Muscle layer of duodenum (tissue), 2 donors: ENCODE measurements at regions not wholly inside any gene's neighbourhood (a gene's known extent, or its start where the extent isn't known, plus 50 kb on each side); places are given as distances from the start of the nearest gene placed in this dataset.

Experiments used
- H3K27ac ChIP-seq: one replicate; pipeline ENCODE4 v1.7.0; 2013; ENCODE audit warnings: mild to moderate bottlenecking, low read length
- H3K27me3 ChIP-seq: one replicate; pipeline ENCODE4 v1.7.0; 2013; ENCODE audit warnings: low read depth, mild to moderate bottlenecking, control low read depth, low read length
- H3K36me3 ChIP-seq, 2 donors: one replicate each; pipeline ENCODE4 v1.7.0; 2013; ENCODE audit warnings: low read length in 2 of 2, control low read depth in 1 of 2, mild to moderate bottlenecking in 1 of 2; ENCODE audit not compliant: insufficient read depth in 2 of 2, control insufficient read depth in 1 of 2
- H3K4me1 ChIP-seq, 2 donors: one replicate each; pipeline ENCODE4 v1.7.0; 2013; ENCODE audit warnings: low read length in 2 of 2, mild to moderate bottlenecking in 2 of 2, control low read depth in 1 of 2, moderate library complexity in 1 of 2; ENCODE audit not compliant: insufficient read depth in 2 of 2, control insufficient read depth in 1 of 2
- H3K4me3 ChIP-seq, 2 donors: one replicate each; pipeline ENCODE4 v1.7.0; 2013; ENCODE audit warnings: low read length in 2 of 2, low read depth in 1 of 2, mild to moderate bottlenecking in 1 of 2
- H3K9me3 ChIP-seq, 2 donors: one replicate each; pipeline ENCODE4 v1.7.0; 2013; ENCODE audit warnings: low read length in 2 of 2, control low read depth in 1 of 2, mild to moderate bottlenecking in 1 of 2; ENCODE audit not compliant: control insufficient read depth in 1 of 2
- donor health status: healthy.

DNA sequence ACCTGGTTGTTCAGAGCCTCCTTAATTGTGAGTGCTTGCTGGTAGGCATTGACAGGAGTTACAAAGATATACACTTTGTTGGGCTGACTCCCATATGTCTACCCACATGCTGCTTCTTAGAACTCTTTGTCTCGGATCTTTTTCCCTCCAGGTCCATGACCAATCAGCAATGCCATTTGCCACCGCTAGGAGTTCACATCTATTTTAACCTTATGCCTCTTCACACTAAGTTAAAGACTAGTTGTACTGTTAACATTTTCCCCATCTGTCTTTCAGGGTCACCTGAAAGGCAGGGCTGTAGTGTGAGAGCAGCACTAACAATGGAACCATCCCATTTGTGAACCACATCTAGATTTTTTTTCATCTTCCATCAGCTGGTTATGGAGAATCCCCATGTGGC is 226.7 kb upstream of the NPY start:
- H3K36me3 ChIP-seq = no peaks in the 10 kb centered on the region
- H3K27ac ChIP-seq = no peak overlapping the region
- no peaks in the 10 kb centered on the region for H3K4me1 ChIP-seq
- H3K9me3 ChIP-seq = no peaks in the 10 kb centered on the region
- no peak overlapping the region for H3K4me3 ChIP-seq
- H3K27me3 ChIP-seq = no peaks in the 10 kb centered on the region

DNA sequence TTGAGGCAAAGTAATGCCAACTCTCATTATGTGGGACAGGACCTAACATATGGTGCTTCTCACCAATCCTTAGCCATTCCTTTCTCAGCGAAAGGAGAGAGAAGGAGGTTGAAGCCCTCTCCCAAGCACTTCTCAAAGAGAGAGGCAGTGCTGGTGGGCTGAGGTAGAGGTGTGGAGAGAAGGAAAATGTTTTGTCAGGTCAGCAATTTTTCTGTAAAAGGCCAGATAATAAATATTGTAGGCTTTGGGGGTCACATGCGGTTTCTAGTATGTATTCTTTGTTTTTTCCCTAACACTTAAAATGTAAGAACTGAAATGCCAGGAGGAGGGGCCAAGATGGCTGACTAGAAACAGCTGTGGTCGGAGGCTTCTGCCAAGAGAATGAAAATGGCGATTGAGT is 225.0 kb upstream of the NPY start:
- Histone ChIP-seq H3K27ac (no peak overlapping the region), H3K27me3 (no peaks in the 10 kb centered on the region), H3K9me3 (no peaks in the 10 kb centered on the region), H3K4me1 (no peaks in the 10 kb centered on the region), H3K4me3 (no peak overlapping the region), H3K36me3 (no peaks in the 10 kb centered on the region)

DNA sequence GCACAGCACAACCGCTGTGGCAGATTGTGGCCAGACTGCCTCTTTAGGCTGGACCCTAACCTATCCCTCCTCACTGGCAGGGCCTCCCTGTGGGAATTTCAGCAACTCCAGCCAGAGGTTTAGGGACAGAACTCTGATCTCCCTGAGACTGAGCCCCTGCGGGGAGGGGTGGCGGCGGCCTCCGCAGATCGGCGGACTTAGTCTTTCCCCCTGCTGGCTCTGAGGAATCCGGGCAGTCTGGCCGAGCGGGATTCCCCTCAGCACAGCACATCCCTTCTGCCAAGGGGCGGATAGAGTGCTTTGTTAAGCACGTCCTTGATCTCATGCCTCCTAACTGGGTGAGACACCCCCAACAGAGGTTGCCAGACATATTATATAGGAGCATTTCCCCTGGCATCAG is 224.2 kb upstream of the NPY start:
- H3K4me1 ChIP-seq = no peaks in the 10 kb centered on the region
- no peaks in the 10 kb centered on the region for H3K36me3 ChIP-seq
- H3K4me3 ChIP-seq = no peak overlapping the region
- H3K27me3 ChIP-seq = no peaks in the 10 kb centered on the region
- H3K9me3 ChIP-seq = no peaks in the 10 kb centered on the region
- H3K27ac ChIP-seq = no peak overlapping the region

DNA sequence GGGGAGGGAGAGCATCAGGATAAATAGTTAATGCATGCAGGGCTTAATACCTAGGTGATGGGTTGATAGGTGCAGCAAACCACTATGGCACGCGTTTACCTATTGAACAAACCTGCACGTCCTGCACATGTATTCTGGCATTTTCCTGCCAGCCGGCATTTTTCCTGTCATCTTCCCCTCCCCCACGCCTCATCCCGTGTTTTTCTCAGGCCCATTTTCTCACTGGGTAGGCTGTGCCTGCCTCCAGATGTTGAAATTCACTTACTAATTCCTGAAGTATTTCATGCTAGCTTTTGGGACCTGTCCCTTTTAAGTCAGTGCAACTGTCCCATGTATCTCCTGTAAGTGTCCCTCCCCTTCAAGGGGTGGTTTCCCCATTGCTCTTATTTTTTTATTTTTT is 220.3 kb upstream of the NPY start:
- Histone ChIP-seq H3K4me3 (no peak overlapping the region), H3K27ac (no peak overlapping the region), H3K9me3 (peaks cover 0 to 3% of the 10 kb centered on the region in 2 donors), H3K36me3 (no peaks in the 10 kb centered on the region), H3K27me3 (no peaks in the 10 kb centered on the region), H3K4me1 (no peaks in the 10 kb centered on the region)

DNA sequence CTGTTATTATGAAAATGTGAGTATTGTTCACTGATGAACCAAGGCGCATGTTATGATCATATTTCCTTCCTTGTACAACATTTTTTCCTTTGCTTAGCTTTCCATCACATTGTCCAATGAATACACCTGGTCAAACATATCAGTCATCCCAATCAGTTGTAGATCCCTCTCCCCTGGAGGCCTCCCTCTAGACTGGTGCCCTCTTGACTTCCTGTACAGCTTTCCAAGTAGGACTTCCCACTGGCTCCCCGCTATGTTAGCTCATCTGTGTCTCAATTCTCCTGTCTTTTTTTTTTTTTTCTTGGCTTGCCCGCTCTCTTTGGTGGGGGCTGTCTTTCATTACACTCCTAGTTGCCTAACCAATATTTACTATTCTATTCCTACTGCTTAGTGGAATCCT is 214.2 kb upstream of the NPY start:
- Histone ChIP-seq H3K4me1 (no peaks in the 10 kb centered on the region), H3K9me3 (peaks cover 0 to 3% of the 10 kb centered on the region in 2 donors), H3K27ac (no peak overlapping the region), H3K27me3 (no peaks in the 10 kb centered on the region), H3K36me3 (no peaks in the 10 kb centered on the region), H3K4me3 (no peak overlapping the region)

DNA sequence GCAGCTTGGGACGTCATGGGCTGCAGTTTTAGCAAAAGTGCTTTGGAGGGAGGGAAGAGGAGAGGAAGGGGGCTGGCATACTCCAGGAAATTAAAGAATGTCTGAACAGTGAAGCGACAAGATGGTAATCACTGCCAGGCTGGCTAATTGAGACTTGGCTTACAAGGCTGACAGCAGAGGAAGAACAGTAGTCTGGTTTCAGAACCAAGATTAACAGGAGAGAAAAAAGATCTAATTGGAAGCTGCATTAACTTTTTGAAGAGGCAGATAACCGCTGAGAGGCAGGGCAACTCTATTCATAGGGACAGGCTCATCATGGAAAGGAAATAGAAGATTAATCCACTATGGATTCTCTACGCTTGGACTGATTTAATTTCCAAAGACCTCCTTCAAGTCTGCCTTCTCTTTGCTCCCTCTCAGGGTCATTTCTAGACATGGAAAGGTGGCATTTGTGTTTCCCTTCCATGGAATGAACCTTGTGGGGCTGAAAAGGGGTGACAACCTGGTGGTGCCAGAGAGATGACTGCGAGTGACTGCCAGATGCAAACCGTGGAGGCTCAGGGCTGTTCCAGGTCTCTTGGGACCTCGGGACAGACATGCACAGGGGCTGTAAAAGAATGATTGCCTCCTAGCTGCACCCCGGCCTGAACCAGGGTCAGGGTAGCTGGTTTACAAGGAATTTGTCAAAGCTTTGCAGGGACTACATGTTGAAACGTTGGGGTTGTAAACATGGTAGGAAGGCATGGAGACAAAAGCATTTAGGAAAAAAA is 210.2 kb upstream of the NPY start:
- no peaks in the 10 kb centered on the region for H3K4me1 ChIP-seq
- no peaks in the 10 kb centered on the region for H3K36me3 ChIP-seq
- H3K27me3 ChIP-seq = no peaks in the 10 kb centered on the region
- H3K27ac ChIP-seq = no peak overlapping the region
- no peaks in the 10 kb centered on the region for H3K9me3 ChIP-seq
- no peak overlapping the region for H3K4me3 ChIP-seq

DNA sequence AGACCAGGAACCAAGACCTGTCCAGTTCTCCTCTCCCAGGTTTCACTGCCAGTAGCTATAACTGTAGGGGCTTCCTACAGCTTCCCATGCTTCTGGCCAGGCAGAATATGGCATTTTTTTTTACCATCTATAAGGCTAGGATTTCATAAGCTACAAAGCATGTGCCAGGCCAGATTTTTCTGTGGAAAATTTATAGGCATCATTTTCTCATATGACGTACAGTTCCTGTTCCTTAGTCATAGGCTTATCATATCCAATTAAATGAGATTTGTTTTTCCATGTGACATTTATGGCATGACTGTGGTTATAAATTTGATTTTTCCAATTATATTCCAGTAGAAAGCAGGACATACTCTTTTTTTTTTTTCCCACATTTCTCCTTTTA is 208.6 kb upstream of the NPY start:
- Histone ChIP-seq H3K9me3 (no peaks in the 10 kb centered on the region), H3K4me3 (no peak overlapping the region), H3K36me3 (no peaks in the 10 kb centered on the region), H3K27ac (peak overlapping the region; percentile 70), H3K27me3 (no peaks in the 10 kb centered on the region), H3K4me1 (no peaks in the 10 kb centered on the region)

DNA sequence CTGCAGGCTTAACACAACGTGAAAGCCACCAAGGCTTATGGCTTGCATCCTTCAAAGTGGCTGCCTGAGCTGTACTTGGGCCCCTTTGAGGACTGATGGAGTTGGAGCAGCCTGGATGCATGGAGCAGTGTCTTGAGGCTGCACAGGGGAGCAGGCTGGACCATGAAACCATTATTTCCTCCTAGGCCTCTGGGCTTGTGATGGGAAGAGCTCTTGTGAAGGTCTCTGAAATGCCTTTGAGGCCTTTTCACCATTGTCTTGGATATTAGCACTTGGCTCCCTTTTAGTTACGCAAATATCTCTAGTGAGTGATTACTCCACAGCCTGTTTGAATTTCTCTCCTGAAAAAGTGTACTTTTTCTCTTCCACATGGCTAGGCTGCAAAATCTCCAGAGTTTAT is 201.2 kb upstream of the NPY start:
- no peaks in the 10 kb centered on the region for H3K27me3 ChIP-seq
- H3K4me1 ChIP-seq = no peaks in the 10 kb centered on the region
- H3K36me3 ChIP-seq = no peaks in the 10 kb centered on the region
- peaks cover 0 to 21% of the 10 kb centered on the region in 2 donors for H3K9me3 ChIP-seq
- H3K4me3 ChIP-seq = peak overlapping the region in 1 of 2 donors; percentile 35
- H3K27ac ChIP-seq = no peak overlapping the region

DNA sequence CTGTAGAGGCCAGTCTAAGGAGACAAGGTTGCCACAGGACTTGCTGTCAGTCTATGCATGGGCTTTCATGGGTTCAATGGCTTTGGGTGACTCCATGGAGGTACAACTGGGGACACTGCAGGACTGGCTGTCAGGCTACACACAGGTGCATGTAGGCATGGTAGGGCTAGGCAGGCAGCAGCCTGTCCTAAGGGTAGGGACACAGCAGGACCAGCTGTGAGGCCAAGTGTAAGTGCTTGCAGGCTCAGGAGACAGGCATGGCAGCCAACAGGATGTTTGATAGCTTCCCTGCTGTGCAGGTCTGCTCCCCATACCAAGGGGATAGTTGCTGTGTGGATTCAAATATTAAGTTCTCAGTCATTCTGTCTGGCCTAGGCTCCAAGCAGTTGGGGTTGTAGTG is 181.0 kb upstream of the NPY start:
- no peak overlapping the region for H3K4me3 ChIP-seq
- H3K36me3 ChIP-seq = no peaks in the 10 kb centered on the region
- no peaks in the 10 kb centered on the region for H3K4me1 ChIP-seq
- H3K27me3 ChIP-seq = no peaks in the 10 kb centered on the region
- H3K27ac ChIP-seq = no peak overlapping the region
- peaks cover 0 to 10% of the 10 kb centered on the region in 2 donors for H3K9me3 ChIP-seq

DNA sequence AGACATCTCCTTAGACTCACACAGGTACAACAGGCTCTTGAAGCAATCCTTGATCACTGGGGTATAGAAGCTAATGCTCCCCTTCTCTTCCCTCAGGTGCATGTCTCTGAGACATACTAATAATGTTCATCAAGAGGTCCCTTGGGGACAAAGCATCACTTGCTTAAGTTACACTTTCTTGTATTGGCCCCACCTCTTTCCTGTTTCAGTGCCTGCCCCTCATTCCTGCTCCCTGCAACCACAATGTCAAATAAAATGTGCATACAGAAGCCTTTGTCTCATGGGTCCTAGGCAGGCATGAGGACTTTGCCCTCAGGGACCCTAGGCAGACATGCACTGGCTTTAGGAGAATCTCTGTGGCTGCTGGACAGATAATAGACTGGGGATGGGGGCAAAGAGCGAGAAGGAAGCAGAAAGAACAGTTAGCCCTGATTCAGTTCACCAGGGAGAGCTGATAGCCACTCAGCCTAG is 175.0 kb upstream of the NPY start:
- H3K9me3 ChIP-seq = no peaks in the 10 kb centered on the region
- no peak overlapping the region for H3K4me3 ChIP-seq
- no peaks in the 10 kb centered on the region for H3K27me3 ChIP-seq

DNA sequence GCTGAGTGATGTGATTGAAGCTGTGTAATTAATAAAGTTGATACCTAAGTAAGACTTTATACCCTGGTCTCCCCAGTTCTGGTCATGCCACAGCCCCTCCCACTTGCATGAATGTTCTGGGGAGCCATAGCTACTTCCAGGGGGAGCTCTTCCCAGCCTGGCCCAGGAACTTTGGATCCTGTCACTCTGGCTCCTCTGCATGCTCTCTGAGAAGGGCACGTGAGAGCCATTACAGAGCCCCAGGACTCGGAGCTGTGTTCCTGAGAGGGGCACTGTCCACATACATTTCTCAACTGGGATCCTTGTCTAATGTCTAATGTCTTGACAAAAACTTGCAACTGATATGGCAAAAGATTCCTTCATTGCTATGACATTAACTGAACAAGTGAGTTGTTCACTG is 173.9 kb upstream of the NPY start:
- no peaks in the 10 kb centered on the region for H3K9me3 ChIP-seq

More for the DNA sequence above, 175.0 kb upstream of the NPY start:
- H3K4me1 ChIP-seq = no peaks in the 10 kb centered on the region
- no peaks in the 10 kb centered on the region for H3K36me3 ChIP-seq
- H3K27ac ChIP-seq = no peak overlapping the region

DNA sequence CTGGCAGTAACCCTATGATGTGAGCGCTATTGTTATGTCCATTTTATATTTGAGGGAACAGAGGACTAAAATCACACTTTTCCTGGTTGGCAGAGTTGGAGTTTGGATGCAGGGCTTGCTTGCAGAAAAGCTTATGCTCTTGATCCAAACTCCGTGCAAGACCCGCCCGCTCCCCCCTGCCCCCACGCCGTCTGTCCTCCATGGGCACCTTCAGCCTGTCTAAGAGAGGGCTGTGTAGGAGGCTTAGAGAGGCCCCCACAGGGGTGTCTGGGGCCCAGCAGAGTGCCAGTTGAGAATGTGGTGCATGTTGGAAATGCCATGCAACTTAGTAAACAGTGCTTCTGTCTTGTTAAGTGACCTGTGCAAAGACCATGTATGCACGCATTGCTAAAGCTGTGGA is 170.5 kb upstream of the NPY start:
- no peak overlapping the region for H3K27ac ChIP-seq
- no peak overlapping the region for H3K4me3 ChIP-seq
- no peaks in the 10 kb centered on the region for H3K27me3 ChIP-seq
- H3K9me3 ChIP-seq = no peaks in the 10 kb centered on the region
- no peaks in the 10 kb centered on the region for H3K36me3 ChIP-seq
- no peaks in the 10 kb centered on the region for H3K4me1 ChIP-seq

More for the DNA sequence above, 173.9 kb upstream of the NPY start:
- no peak overlapping the region for H3K4me3 ChIP-seq
- H3K4me1 ChIP-seq = no peaks in the 10 kb centered on the region
- no peaks in the 10 kb centered on the region for H3K36me3 ChIP-seq
- H3K27me3 ChIP-seq = no peaks in the 10 kb centered on the region
- H3K27ac ChIP-seq = no peak overlapping the region
